H1 (cell line): ENCODE measurements at regions not wholly inside any gene's neighbourhood (a gene's known extent, or its start where the extent isn't known, plus 50 kb on each side); places are given as distances from the start of the nearest gene placed in this dataset.

Experiments used
- CEBPB ChIP-seq: IDR thresholded peaks from 2 replicates; pipeline ENCODE4 v1.6.1; 2012; ENCODE audit warnings: low read depth, low read length
- CREB1 ChIP-seq: IDR thresholded peaks from 2 replicates; pipeline ENCODE4 v1.6.1; 2012; ENCODE audit warnings: inconsistent platforms
- EZH2 ChIP-seq: fragments of 200-600 bp; sonication (generic); IDR thresholded peaks from 2 replicates; pipeline ENCODE4 v1.7.1; 2012; ENCODE audit warnings: low read depth, mild to moderate bottlenecking, moderate library complexity, low read length, inconsistent platforms; ENCODE audit not compliant: severe bottlenecking
- MAFK ChIP-seq: IDR thresholded peaks from 2 replicates; pipeline ENCODE4 v1.6.1; 2012; ENCODE audit warnings: low read depth, mild to moderate bottlenecking, improper control_type of control experiment, low read length
- PHF8 ChIP-seq: fragments of 200-600 bp; sonication (generic); conservative IDR thresholded peaks from 2 replicates; pipeline ENCODE4 v1.7.1; 2012; ENCODE audit warnings: low read depth, mild to moderate bottlenecking, inconsistent platforms, low read length, moderate library complexity
- POLR2A ChIP-seq, 2 experiments: IDR thresholded peaks; 1 replicate in 1 of 2; 2 replicates in 1 of 2; pipeline ENCODE4 v1.6.1; 2011; ENCODE audit warnings: low read depth in 2 of 2, low read length in 2 of 2, mild to moderate bottlenecking in 2 of 2; ENCODE audit errors: control extremely low read depth in 1 of 2
- POU5F1 ChIP-seq: IDR thresholded peaks from 2 replicates; pipeline ENCODE4 v1.6.1; 2011; ENCODE audit warnings: low read depth, mild to moderate bottlenecking, low read length, moderate library complexity
- RAD21 ChIP-seq, 2 experiments: IDR thresholded peaks in 1 of 2; conservative IDR thresholded peaks in 1 of 2; 2 replicates each; pipeline ENCODE4 v1.6.1; 2011; ENCODE audit warnings: low read depth in 2 of 2, low read length in 2 of 2, improper control_type of control experiment in 1 of 2, inconsistent platforms in 1 of 2, mild to moderate bottlenecking in 1 of 2, moderate library complexity in 1 of 2
- SIN3A ChIP-seq, 2 experiments: IDR thresholded peaks in 1 of 2; conservative IDR thresholded peaks in 1 of 2; 2 replicates each; pipeline ENCODE4 v1.6.1; 2011 to 2012; ENCODE audit warnings: low read length in 2 of 2, improper control_type of control experiment in 1 of 2, low read depth in 1 of 2, mild to moderate bottlenecking in 1 of 2
- SIX5 ChIP-seq: IDR thresholded peaks from 2 replicates; pipeline ENCODE4 v1.6.1; 2011; ENCODE audit warnings: mild to moderate bottlenecking, low read depth, low read length
- ZNF274 ChIP-seq: IDR thresholded peaks from 2 replicates; pipeline ENCODE4 v1.7.0; 2012; ENCODE audit warnings: low read length, borderline replicate concordance; ENCODE audit errors: extremely low read depth
- TF ChIP-seq, protein P1 (sequence below), 3 experiments: IDR thresholded peaks; 1 replicate in 2 of 3; 2 replicates in 1 of 3; pipeline versions ENCODE4 v1.5.1 to v1.6.1; 2011; ENCODE audit warnings: low read length in 3 of 3, mild to moderate bottlenecking in 3 of 3, inconsistent platforms in 2 of 3, low read depth in 1 of 3, moderate library complexity in 1 of 3; ENCODE audit not compliant: insufficient read depth in 1 of 3; ENCODE audit errors: control extremely low read depth in 1 of 3

DNA sequence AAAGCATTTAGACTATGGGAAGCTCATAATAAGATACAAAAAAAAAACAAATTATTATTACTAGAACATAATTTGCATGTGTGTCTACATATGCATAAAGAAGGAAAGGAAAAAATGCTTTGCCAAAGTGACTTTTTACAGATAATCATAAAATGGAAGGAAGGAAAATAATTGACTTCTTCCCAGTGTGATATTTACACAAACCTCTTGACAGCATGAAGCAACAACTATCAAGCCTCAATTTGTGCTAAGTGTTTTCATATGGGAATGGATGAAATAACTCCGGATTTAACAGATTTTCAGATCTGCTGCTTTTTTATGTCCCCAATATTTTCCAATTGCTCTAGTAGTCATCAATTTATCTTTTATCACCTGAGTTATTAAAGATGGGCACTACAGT, 275.9 kb upstream of the REG3G start:
- TF ChIP-seq POU5F1 = no peak
- TF ChIP-seq, protein P1, sequence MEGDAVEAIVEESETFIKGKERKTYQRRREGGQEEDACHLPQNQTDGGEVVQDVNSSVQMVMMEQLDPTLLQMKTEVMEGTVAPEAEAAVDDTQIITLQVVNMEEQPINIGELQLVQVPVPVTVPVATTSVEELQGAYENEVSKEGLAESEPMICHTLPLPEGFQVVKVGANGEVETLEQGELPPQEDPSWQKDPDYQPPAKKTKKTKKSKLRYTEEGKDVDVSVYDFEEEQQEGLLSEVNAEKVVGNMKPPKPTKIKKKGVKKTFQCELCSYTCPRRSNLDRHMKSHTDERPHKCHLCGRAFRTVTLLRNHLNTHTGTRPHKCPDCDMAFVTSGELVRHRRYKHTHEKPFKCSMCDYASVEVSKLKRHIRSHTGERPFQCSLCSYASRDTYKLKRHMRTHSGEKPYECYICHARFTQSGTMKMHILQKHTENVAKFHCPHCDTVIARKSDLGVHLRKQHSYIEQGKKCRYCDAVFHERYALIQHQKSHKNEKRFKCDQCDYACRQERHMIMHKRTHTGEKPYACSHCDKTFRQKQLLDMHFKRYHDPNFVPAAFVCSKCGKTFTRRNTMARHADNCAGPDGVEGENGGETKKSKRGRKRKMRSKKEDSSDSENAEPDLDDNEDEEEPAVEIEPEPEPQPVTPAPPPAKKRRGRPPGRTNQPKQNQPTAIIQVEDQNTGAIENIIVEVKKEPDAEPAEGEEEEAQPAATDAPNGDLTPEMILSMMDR (IDR thresholded peaks at IDR 0.05; ENCODE audit: control extremely low read depth in 1 of 3, insufficient read depth in 1 of 3, low read depth in 1 of 3, low read length in 3 of 3) = no peak
- no peak for TF ChIP-seq EZH2
- no peak for TF ChIP-seq SIN3A (conservative IDR thresholded peaks at IDR 0.05 in 1 of 2, IDR thresholded peaks at IDR 0.05 in 1 of 2; ENCODE audit: low read depth in 1 of 2, low read length in 2 of 2)
- no peak for TF ChIP-seq POLR2A (IDR thresholded peaks at IDR 0.05; ENCODE audit: control extremely low read depth in 1 of 2, low read depth in 2 of 2, low read length in 2 of 2)
- no peak for TF ChIP-seq ZNF274
- no peak for TF ChIP-seq CREB1
- no peak for TF ChIP-seq CEBPB
- TF ChIP-seq MAFK = no peak
- TF ChIP-seq RAD21 (IDR thresholded peaks at IDR 0.05 in 1 of 2, conservative IDR thresholded peaks at IDR 0.05 in 1 of 2; ENCODE audit: low read depth in 2 of 2, low read length in 2 of 2) = no peak
- TF ChIP-seq SIX5 = no peak
- TF ChIP-seq PHF8 = no peak
